GM21723 (cell line): ENCODE measurements at regions not wholly inside any gene's neighbourhood (a gene's known extent, or its start where the extent isn't known, plus 50 kb on each side); places are given as distances from the start of the nearest gene placed in this dataset.
"Not testable (repeated sequence)": the region's sequence is repeated elsewhere in the genome, so short reads cannot be mapped to it uniquely, and the experiment has no call there.

ENCODE experiments used
- ATAC-seq: cut with Tn5 transposase; IDR thresholded peaks from one replicate; pipeline ENCODE4 v1.9.1; 2021; ENCODE audit warnings: mild to moderate bottlenecking, moderate library complexity; ENCODE audit not compliant: unreplicated experiment

- no peak for ATAC-seq
Observed at GRCh38 chr6:164098857-164099267, 684.3 kb downstream of the QKI start.

DNA sequence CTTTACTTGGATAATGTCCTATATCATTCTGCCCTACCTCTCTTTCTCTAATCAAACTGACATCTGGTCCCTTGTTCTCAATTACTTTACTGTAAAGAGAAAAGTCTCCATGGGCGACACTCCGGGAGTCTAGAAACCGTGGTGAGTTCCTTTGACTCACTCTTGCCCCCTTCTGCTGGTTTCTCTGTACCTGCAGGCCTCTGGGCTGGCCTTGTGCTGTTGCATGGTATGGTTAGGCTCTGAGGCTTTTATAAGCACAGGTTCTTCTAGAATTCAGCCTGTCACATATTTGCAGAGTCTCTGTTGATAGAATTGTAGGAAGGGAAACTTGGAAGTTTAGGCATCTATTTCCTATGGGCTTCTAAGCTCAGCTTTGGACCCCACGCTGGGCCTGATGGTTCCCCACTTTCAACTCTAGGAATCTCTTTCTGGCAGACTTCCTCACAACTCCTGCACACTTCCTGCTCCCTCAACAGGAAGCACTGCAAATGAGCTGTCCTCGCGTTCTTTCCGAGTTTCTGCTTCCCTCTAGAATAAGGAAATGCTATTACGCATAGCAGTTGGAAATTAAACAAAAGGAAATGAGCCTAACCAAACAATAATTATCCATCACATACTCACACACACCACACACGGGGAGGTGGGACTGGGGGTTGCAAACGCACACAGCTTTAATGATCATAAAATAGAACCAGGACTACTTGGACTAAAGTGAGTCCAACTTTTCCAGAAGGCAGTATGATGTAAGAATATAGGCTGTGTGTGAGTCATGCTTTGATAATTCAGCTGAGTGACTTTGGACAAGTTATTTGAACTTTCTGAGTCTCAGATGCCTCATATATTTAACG, 683.3 kb downstream of the QKI start:
- no peak for ATAC-seq

DNA sequence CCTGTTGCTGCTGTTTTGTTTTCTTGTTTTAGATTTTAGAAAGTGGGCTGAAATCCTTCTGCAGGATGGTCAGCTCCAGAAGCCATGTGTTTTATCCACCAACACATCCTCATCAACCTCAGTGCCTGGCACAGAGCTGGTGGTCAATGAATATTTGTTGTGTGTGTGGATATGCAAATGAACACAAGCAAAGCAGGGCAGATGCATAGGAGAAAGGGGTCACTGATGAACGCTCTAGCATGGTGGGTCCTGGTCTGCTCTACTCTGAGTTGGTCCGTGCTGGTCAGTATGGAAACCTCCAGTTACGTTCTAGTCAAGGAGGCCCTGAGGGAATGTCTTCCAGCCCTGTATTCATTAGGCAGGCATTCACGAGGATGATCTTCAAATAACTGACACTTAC, 682.5 kb downstream of the QKI start:
- ATAC-seq: no peak

GRCh38 chr6:164095056-164095455, 680.5 kb downstream of the QKI start:
- ATAC-seq: no peak

GRCh38 chr6:164087870-164088269, 673.4 kb downstream of the QKI start:
- no peak for ATAC-seq

GRCh38 chr6:164087211-164087610, 672.7 kb downstream of the QKI start:
- no peak for ATAC-seq

GRCh38 chr6:164086076-164086887, 671.8 kb downstream of the QKI start:
- no peak for ATAC-seq

- no peak for ATAC-seq
Observed at GRCh38 chr6:164085091-164086075, 670.9 kb downstream of the QKI start.

DNA sequence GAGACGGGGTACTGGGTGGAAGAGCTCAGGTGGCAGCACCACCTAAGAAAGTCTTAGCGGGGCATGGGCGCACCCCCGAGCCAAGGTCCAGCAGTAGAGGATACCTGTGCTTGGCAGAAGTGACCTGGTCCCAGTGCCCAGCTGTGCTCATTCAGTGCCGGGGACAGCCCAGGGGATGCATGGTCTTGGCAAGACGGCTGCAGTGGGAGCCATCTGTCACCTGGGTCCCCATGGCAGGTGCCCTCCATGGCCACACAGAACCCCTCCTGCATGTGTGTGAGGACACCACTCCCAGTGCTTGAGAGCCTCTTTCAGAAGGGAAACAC, 664.7 kb downstream of the QKI start:
- ATAC-seq: no peak

DNA sequence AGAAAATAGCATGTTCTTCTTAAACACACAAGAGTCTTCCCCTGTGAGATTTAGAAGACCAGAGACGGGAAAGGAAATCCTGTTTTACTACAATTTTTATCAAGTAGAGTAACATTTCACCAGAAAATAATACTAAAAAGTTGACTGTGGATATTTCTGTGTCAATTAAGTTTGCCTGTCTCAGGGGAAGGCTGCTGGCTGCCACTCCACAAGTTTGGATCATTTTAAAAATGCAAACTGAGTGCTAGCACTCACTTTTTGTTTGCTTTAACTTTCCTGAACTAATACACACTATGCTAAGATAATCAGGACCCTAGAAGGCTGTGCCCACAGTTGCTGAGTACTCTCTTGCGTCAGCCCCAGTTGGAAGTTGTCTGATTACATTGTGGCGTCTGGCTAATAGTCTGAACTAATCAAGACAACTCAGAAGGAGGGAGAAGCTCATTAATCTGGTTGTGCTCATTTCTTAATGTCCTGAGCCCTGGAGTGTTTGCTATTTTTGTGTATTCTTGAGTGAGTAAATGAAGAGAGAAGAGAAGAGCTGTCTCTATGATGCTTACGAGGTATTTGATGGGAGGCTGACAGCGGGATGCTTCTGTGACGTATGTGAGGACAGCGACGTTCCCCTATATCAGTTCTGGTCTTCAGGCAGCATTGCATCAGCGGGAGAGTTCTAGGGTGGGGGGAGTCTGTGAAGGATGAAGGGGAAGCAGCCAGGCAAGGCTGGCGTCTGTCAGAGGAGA, 664.2 kb downstream of the QKI start:
- ATAC-seq: no peak

- not testable (repeated sequence) for ATAC-seq
Observed at GRCh38 chr6:164076818-164077532, 662.5 kb downstream of the QKI start.

GRCh38 chr6:164075981-164076615, 661.6 kb downstream of the QKI start:
- no peak for ATAC-seq

- no peak for ATAC-seq
Observed at GRCh38 chr6:164072240-164072666, 657.7 kb downstream of the QKI start.

DNA sequence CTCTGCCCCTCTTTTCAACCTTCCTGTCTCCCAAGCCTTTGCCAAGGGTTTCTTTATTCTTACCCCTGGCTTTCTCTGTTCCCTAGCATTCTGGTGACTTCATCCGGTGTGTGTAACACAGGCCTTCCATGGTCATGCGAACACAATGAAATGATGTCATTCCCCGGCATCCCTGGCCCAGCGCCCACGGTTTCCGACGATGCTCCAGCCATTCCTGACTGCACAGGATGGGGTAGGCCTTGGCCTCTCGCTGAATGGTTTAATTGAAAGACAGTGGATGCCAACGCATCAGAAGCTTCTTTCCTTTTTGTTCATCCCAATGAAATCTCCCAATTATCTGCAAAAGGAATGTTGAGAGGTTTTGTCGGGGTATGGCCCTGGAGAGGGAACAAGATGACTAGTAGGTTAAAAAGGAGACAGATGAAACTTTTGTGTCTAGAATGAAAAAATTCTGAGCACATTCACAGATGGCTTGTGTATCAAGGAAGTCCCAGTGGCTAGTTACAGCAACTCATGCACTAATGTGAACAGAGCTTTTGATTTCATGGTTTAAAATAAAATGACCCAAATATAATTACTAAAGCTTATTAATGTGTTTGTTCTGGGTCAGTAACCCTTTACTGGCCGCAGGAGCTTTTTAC, 655.0 kb downstream of the QKI start:
- ATAC-seq: no peak

GRCh38 chr6:164068527-164068926, 654.0 kb downstream of the QKI start:
- ATAC-seq: no peak

GRCh38 chr6:164066766-164067165, 652.2 kb downstream of the QKI start:
- ATAC-seq: no peak

- no peak for ATAC-seq
Observed at GRCh38 chr6:164066335-164066734, 651.8 kb downstream of the QKI start.

DNA sequence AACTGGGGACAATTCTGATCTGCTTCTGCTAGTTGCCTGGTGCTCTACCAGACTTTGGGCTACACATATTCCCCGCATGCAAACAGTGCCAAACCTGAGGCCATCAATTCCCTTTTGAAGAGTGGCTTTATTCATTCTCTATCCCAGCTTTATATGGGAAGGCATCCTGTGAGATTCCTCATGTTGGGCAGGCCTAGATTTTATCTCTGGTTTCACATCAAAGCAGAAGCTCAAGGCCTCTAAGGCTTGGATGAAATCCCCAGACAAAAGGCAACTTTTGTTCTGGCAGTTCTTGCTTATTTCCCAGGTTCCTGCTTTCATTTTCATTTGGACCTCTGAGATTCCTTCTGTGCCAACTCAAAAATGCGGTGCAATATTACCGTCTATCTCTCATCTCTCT, 648.8 kb downstream of the QKI start:
- no peak for ATAC-seq

GRCh38 chr6:164062872-164063271, 648.4 kb downstream of the QKI start:
- no peak for ATAC-seq
